Hepatocyte (in vitro differentiated cells): ENCODE measurements at regions not wholly inside any gene's neighbourhood (a gene's known extent, or its start where the extent isn't known, plus 50 kb on each side); places are given as distances from the start of the nearest gene placed in this dataset.

Experiments used
- CTCF ChIP-seq: fragments of 200-600 bp; sonication (generic); IDR thresholded peaks from 2 replicates; pipeline ENCODE4 v1.5.1; 2016; ENCODE audit warnings: antibody characterized with exemption, mild to moderate bottlenecking; ENCODE audit not compliant: poor library complexity
- EZH2phosphoT487 ChIP-seq: fragments of 200-600 bp; sonication (generic); IDR thresholded peaks from one replicate; pipeline ENCODE4 v1.6.1; 2018; ENCODE audit warnings: antibody characterized with exemption, mild to moderate bottlenecking, low read depth, moderate library complexity; ENCODE audit not compliant: unreplicated experiment, severe bottlenecking

- no peak for TF ChIP-seq CTCF
- TF ChIP-seq EZH2phosphoT487: no peak
Measured at GRCh38 chr18:45361125-45361851, 254.0 kb upstream of the SLC14A2 start.
